Lung (tissue), 11 donors: ENCODE measurements at regions not wholly inside any gene's neighbourhood (a gene's known extent, or its start where the extent isn't known, plus 50 kb on each side); places are given as distances from the start of the nearest gene placed in this dataset.

Experiments used
- ATAC-seq: fragments of 200-7000 bp; cut with Tn5 transposase; one replicate; pipeline ENCODE4 v1.9.1; 2020; ENCODE audit warnings: moderate number of reproducible peaks; ENCODE audit not compliant: insufficient read depth, low FRiP score
- DNase-seq, 3 donors: peaks; one replicate each; pipeline ENCODE4 v3.0.0-alpha.2; 2013 to 2017
- H3K27ac ChIP-seq, 2 donors: one replicate each; pipeline ENCODE4 v1.5.1; 2013; ENCODE audit warnings: mild to moderate bottlenecking in 2 of 2, moderate library complexity in 2 of 2, control low read depth in 1 of 2, inconsistent platforms in 1 of 2, low read depth in 1 of 2, low read length in 1 of 2
- H3K27me3 ChIP-seq, 3 donors: one replicate each; pipeline ENCODE4 v1.5.1; 2013; ENCODE audit warnings: low read length in 2 of 3; ENCODE audit not compliant: control insufficient read depth in 3 of 3, insufficient read depth in 3 of 3
- H3K36me3 ChIP-seq, 4 donors: one replicate each; pipeline ENCODE4 v1.5.1; 2013; ENCODE audit warnings: low read length in 4 of 4, mild to moderate bottlenecking in 1 of 4, moderate library complexity in 1 of 4; ENCODE audit not compliant: control insufficient read depth in 4 of 4, insufficient read depth in 4 of 4
- H3K4me1 ChIP-seq, 5 donors: one replicate each; pipeline ENCODE4 v1.5.1; 2013; ENCODE audit warnings: low read length in 5 of 5, mild to moderate bottlenecking in 2 of 5, moderate library complexity in 1 of 5; ENCODE audit not compliant: control insufficient read depth in 5 of 5, insufficient read depth in 5 of 5
- H3K4me3 ChIP-seq: one replicate; pipeline ENCODE4 v1.5.1; 2013; ENCODE audit warnings: mild to moderate bottlenecking, control low read depth, moderate library complexity
- H3K9ac ChIP-seq, 2 donors: one replicate each; pipeline ENCODE4 v1.5.1; 2013; ENCODE audit warnings: low read length in 2 of 2, control low read depth in 1 of 2; ENCODE audit not compliant: insufficient read depth in 1 of 2
- H3K9me3 ChIP-seq, 4 donors: one replicate each; pipeline ENCODE4 v1.5.1; 2013; ENCODE audit warnings: low read length in 3 of 4, mild to moderate bottlenecking in 1 of 4, moderate library complexity in 1 of 4; ENCODE audit not compliant: control insufficient read depth in 4 of 4, insufficient read depth in 3 of 4
- CTCF ChIP-seq: IDR thresholded peaks from 2 replicates; pipeline ENCODE4 v1.5.1; 2012; ENCODE audit warnings: mild to moderate bottlenecking; ENCODE audit errors: control extremely low read depth, extremely low read depth
- WGBS, 2 donors: extraction: QIAGEN DNeasy Blood & Tissue Kit; methylation state at CpG; one replicate each; pipeline ENCODE4 v1.1.7; 2013; 5-methylcytosine and 5-hydroxymethylcytosine counted together
- donor health status: control.
- donor health status: control.
- donor health status: Bipolar disorder and iron deficiency.
- donor health status: healthy.
- donor health status: DM: yes; HTN: yes; CAD: no.

GRCh38 chr4:71210823-71211222 lies 128.0 kb upstream of the SLC4A4 start:
- DNase-seq (no peak), ATAC-seq (no peak)
- Histone ChIP-seq H3K9ac (no peak overlapping the region), H3K27ac (no peak overlapping the region), H3K36me3 (peaks cover 0 to 3% (median 0%) of the 10 kb centered on the region in 4 donors), H3K9me3 (peaks cover 0 to 3% (median 1%) of the 10 kb centered on the region in 4 donors), H3K4me3 (no peak overlapping the region), H3K4me1 (peaks cover 0 to 33% (median 4%) of the 10 kb centered on the region in 5 donors), H3K27me3 (no peaks in the 10 kb centered on the region)
- no peak for TF ChIP-seq CTCF
- WGBS, 2 donors: 67 to 87% methylated on average over 3 of the region's 3 CpGs

- peaks cover 0 to 33% (median 4%) of the 10 kb centered on the region in 5 donors for H3K4me1 ChIP-seq
- peaks cover 0 to 3% (median 0%) of the 10 kb centered on the region in 4 donors for H3K36me3 ChIP-seq
- H3K4me3 ChIP-seq: no peak overlapping the region
- DNase-seq: no peak
- 80 to 95% methylated on average over 3 of the region's 3 CpGs for WGBS, 2 donors
- H3K27ac ChIP-seq: peak overlapping the region in 1 of 2 donors; percentile 41
- H3K9ac ChIP-seq: no peak overlapping the region
- no peaks in the 10 kb centered on the region for H3K27me3 ChIP-seq
- no peak for TF ChIP-seq CTCF
- peaks cover 0 to 3% (median 1%) of the 10 kb centered on the region in 4 donors for H3K9me3 ChIP-seq
- no peak for ATAC-seq
Observed at GRCh38 chr4:71211748-71212147, 127.1 kb upstream of the SLC4A4 start.

- ATAC-seq (no peak), DNase-seq (no peak)
- Histone ChIP-seq H3K4me3 (no peak overlapping the region), H3K9ac (no peak overlapping the region), H3K9me3 (peaks cover 0 to 3% (median 1%) of the 10 kb centered on the region in 4 donors), H3K4me1 (peaks cover 0 to 33% (median 4%) of the 10 kb centered on the region in 5 donors), H3K27ac (peak overlapping the region in 1 of 2 donors; percentile 41), H3K36me3 (peaks cover 0 to 3% (median 0%) of the 10 kb centered on the region in 4 donors), H3K27me3 (no peaks in the 10 kb centered on the region)
- WGBS, 2 donors: 83 to 86% methylated on average over 1 of the region's 1 CpG
- no peak for TF ChIP-seq CTCF
Observed at GRCh38 chr4:71212216-71212615, 126.6 kb upstream of the SLC4A4 start.

GRCh38 chr4:71214578-71214977 lies 124.2 kb upstream of the SLC4A4 start:
- peaks cover 0 to 43% (median 8%) of the 10 kb centered on the region in 5 donors for H3K4me1 ChIP-seq
- peaks cover 0 to 3% (median 1%) of the 10 kb centered on the region in 4 donors for H3K9me3 ChIP-seq
- DNase-seq (no peak), ATAC-seq (no peak)
- H3K27ac ChIP-seq: no peak overlapping the region
- no peak overlapping the region for H3K9ac ChIP-seq
- H3K4me3 ChIP-seq: no peak overlapping the region
- H3K36me3 ChIP-seq: peaks cover 0 to 3% (median 0%) of the 10 kb centered on the region in 4 donors
- H3K27me3 ChIP-seq: no peaks in the 10 kb centered on the region
- TF ChIP-seq CTCF: no peak
